Osteocyte (in vitro differentiated cells): ENCODE measurements at regions not wholly inside any gene's neighbourhood (a gene's known extent, or its start where the extent isn't known, plus 50 kb on each side); places are given as distances from the start of the nearest gene placed in this dataset.

Experiments used
- DNase-seq: peaks from one replicate; pipeline ENCODE4 v3.0.0; 2021; ENCODE audit warnings: mixed read lengths; ENCODE audit not compliant: unreplicated experiment; ENCODE audit errors: extremely low spot score
- H3K27ac Mint-ChIP-seq: one replicate; pipeline ENCODE4 v1.8.0; 2021; ENCODE audit warnings: mild to moderate bottlenecking, mixed read lengths; ENCODE audit not compliant: unreplicated experiment
- H3K27me3 Mint-ChIP-seq: one replicate; pipeline ENCODE4 v1.8.0; 2021; ENCODE audit warnings: mixed read lengths; ENCODE audit not compliant: unreplicated experiment
- H3K36me3 Mint-ChIP-seq: one replicate; pipeline ENCODE4 v1.8.0; 2021; ENCODE audit warnings: mixed read lengths; ENCODE audit not compliant: unreplicated experiment
- H3K4me1 Mint-ChIP-seq: one replicate; pipeline ENCODE4 v1.8.0; 2021; ENCODE audit warnings: mixed read lengths; ENCODE audit not compliant: unreplicated experiment
- H3K4me3 Mint-ChIP-seq: one replicate; pipeline ENCODE4 v1.8.0; 2021; ENCODE audit warnings: mild to moderate bottlenecking, moderate library complexity, mixed read lengths; ENCODE audit not compliant: unreplicated experiment
- H3K9me3 Mint-ChIP-seq: one replicate; pipeline ENCODE4 v1.8.0; 2021; ENCODE audit warnings: mixed read lengths; ENCODE audit not compliant: unreplicated experiment
- TF ChIP-seq, protein P1 (sequence below): fragments of 200-600 bp; sonication (generic); IDR thresholded peaks from 2 replicates; pipeline ENCODE4 v1.5.0; 2021; ENCODE audit warnings: antibody characterized with exemption, mild to moderate bottlenecking, moderate library complexity

DNA sequence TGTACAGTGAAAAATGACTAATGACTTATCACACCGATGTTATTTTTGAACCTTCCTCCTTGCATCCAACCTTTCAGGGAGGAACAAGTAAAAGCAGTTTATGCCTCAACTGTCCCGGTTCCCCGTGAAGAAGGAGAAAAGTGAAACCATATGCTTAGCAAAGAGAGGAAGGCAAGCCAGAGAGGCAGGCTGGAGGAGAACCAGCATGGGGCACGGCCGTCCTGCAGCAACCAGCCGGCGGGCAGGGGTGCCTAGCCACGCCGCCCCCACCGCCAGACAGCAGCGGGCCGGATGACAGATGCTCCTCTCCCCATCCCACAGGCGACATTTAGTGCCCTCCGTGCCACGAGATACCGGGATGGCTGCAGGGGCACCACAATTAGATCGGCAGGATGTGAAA, 421.4 kb upstream of the MGMT start:
- no peak overlapping the region for H3K27ac Mint-ChIP-seq
- H3K4me3 Mint-ChIP-seq, result no peak overlapping the region
- no peaks in the 10 kb centered on the region for H3K36me3 Mint-ChIP-seq
- H3K4me1 Mint-ChIP-seq, result no peaks in the 10 kb centered on the region
- H3K27me3 Mint-ChIP-seq, result no peaks in the 10 kb centered on the region
- TF ChIP-seq, protein P1, sequence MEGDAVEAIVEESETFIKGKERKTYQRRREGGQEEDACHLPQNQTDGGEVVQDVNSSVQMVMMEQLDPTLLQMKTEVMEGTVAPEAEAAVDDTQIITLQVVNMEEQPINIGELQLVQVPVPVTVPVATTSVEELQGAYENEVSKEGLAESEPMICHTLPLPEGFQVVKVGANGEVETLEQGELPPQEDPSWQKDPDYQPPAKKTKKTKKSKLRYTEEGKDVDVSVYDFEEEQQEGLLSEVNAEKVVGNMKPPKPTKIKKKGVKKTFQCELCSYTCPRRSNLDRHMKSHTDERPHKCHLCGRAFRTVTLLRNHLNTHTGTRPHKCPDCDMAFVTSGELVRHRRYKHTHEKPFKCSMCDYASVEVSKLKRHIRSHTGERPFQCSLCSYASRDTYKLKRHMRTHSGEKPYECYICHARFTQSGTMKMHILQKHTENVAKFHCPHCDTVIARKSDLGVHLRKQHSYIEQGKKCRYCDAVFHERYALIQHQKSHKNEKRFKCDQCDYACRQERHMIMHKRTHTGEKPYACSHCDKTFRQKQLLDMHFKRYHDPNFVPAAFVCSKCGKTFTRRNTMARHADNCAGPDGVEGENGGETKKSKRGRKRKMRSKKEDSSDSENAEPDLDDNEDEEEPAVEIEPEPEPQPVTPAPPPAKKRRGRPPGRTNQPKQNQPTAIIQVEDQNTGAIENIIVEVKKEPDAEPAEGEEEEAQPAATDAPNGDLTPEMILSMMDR, result no peak
- DNase-seq, result no peak
- no peaks in the 10 kb centered on the region for H3K9me3 Mint-ChIP-seq

DNA sequence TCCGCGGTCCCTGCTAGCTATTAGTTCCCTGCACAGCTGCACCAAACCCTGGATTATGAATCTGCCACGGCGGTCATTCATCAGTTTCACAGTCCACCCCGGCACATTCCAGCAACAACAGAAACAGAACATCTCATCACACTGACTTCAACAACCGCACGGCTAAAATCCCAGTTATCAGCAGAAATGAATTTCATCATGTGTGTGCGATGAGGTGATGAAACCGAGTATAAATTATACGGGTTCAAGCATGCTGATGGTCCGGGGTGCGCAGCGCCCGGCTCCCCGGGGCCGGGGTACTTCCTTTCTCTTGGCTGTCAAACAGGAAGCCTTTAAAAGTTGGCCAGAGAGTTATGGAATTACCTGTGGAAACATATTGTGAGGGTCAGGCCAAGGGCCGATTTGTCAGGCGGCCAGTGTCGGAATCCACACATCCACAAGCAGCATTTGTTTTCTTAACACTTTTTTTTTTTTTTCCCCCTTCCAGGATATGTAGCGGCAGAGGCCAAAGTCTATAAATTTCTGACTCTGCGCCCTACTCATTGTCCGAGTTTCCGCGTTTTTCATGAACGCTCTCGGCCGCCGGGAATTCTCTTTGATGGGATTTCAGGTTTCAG, 420.9 kb upstream of the MGMT start:
- TF ChIP-seq, protein P1, result no peak
- Mint-ChIP-seq H3K9me3 (no peaks in the 10 kb centered on the region), H3K27me3 (no peaks in the 10 kb centered on the region), H3K27ac (no peak overlapping the region), H3K36me3 (no peaks in the 10 kb centered on the region), H3K4me1 (no peaks in the 10 kb centered on the region), H3K4me3 (no peak overlapping the region)
- no peak for DNase-seq

DNA sequence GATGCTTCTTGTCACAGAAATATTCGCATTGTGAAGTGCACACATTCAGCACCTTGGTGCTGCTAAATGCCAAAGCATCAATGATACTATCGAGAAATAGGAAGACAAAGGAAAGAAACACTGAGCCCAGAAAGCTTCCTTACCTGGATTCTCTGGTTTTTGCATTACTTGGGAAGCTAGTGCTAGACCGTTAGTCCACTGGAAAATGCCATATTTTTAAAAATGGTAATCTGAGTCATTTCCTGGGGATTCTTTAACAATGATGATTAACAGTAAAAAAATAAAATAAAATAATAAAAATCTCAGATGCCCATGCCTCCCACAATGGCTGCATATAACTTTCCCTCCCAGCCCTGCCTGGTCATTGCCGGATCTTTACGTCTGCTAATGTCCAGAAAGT, 420.1 kb upstream of the MGMT start:
- Mint-ChIP-seq H3K27me3 (no peaks in the 10 kb centered on the region), H3K27ac (no peak overlapping the region), H3K36me3 (no peaks in the 10 kb centered on the region), H3K9me3 (peaks cover 5% of the 10 kb centered on the region), H3K4me1 (no peaks in the 10 kb centered on the region), H3K4me3 (no peak overlapping the region)
- no peak for DNase-seq
- TF ChIP-seq, protein P1, result no peak

DNA sequence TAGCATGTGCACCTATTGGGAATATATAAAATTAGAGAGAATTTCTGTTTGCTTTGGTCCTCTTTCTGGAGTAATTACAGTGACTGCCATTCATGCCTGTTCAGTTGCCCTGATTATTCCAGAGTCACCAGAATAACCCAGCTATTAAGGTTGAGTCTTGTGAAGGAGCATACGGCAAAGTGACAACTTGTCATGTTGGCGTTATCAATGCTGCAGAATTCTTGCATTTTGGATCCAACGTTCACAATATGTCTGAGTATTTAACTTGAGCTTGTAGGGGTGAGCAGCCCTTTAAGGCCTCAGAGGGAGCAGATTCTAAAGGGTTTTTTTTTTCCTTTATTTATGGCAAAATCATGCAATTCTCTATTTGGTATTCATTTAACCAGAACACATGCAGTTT, 419.4 kb upstream of the MGMT start:
- Mint-ChIP-seq H3K27me3 (no peaks in the 10 kb centered on the region), H3K9me3 (peaks cover 11% of the 10 kb centered on the region), H3K36me3 (no peaks in the 10 kb centered on the region), H3K4me1 (no peaks in the 10 kb centered on the region), H3K4me3 (no peak overlapping the region), H3K27ac (no peak overlapping the region)
- no peak for DNase-seq
- TF ChIP-seq, protein P1, result no peak

DNA sequence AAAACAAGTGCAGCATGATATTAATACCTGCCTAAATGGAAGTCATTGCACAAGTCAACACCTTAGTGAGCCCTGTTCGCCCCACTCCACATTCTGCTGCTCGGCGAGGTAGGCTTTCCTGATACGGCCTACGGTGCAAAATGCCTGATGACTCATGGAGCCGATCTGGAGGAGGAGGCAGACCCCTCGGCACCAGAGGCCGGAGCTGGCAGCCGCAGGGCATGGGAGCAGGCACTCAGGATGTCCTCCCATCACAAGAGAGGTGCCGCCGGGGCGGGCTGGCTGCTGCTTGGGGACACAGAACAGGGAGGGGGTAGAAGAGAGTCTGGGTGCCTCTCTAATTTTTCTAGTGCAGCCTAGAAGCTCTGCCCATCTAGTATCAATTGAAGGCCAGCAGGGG, 418.5 kb upstream of the MGMT start:
- Mint-ChIP-seq H3K27me3 (no peaks in the 10 kb centered on the region), H3K4me1 (no peaks in the 10 kb centered on the region), H3K9me3 (peaks cover 13% of the 10 kb centered on the region), H3K27ac (no peak overlapping the region), H3K36me3 (no peaks in the 10 kb centered on the region), H3K4me3 (no peak overlapping the region)
- no peak for DNase-seq
- TF ChIP-seq, protein P1, result no peak
